MCF 10A (cell line): ENCODE measurements at regions not wholly inside any gene's neighbourhood (a gene's known extent, or its start where the extent isn't known, plus 50 kb on each side); places are given as distances from the start of the nearest gene placed in this dataset.

ENCODE experiments used
- BruUV-seq: library from RNA; stranded (reverse); fragments of 400-500 nt; replicated peaks from 2 replicates; lab custom pipeline; 2021; lab: Mats Ljungman, UMichigan
- CTCF ChIA-PET: fragments of 300-600 bp; sonication (Branson Sonifier 250); formaldehyde crosslinking; extraction: SDS; loops from one replicate; lab custom pipeline; 2021; ENCODE audit warnings: antibody characterized with exemption, inconsistent platforms; lab: Yijun Ruan, JAX
- POLR2A ChIA-PET: fragments of 300-600, 350-650 bp; sonication (Branson Sonifier 250); formaldehyde crosslinking; extraction: SDS; loops from one replicate; lab custom pipeline; 2020; ENCODE audit warnings: antibody characterized with exemption, inconsistent platforms; lab: Yijun Ruan, JAX
- DNase-seq: peaks from one replicate; pipeline ENCODE4 v3.0.0-alpha.2; 2018; ENCODE audit not compliant: unreplicated experiment
- H3K27ac Mint-ChIP-seq: one replicate; pipeline ENCODE4 v1.8.0; 2022; ENCODE audit warnings: mild to moderate bottlenecking, low read depth, mixed read lengths; ENCODE audit not compliant: unreplicated experiment
- H3K27me3 Mint-ChIP-seq: one replicate; pipeline ENCODE4 v1.8.0; 2022; ENCODE audit warnings: mixed read lengths; ENCODE audit not compliant: insufficient read depth, unreplicated experiment
- H3K36me3 Mint-ChIP-seq: one replicate; pipeline ENCODE4 v1.8.0; 2022; ENCODE audit warnings: mild to moderate bottlenecking, moderate library complexity, mixed read lengths; ENCODE audit not compliant: insufficient read depth, unreplicated experiment
- H3K4me1 Mint-ChIP-seq: one replicate; pipeline ENCODE4 v1.8.0; 2022; ENCODE audit warnings: mixed read lengths; ENCODE audit not compliant: insufficient read depth, unreplicated experiment
- H3K4me3 Mint-ChIP-seq: one replicate; pipeline ENCODE4 v1.8.0; 2022; ENCODE audit warnings: mild to moderate bottlenecking, moderate library complexity, mixed read lengths; ENCODE audit not compliant: unreplicated experiment
- H3K9me3 Mint-ChIP-seq: one replicate; pipeline ENCODE4 v1.8.0; 2022; ENCODE audit warnings: mixed read lengths; ENCODE audit not compliant: unreplicated experiment
- intact Hi-C: fragments of 100-400 bp; cut with micrococcal nuclease; formaldehyde crosslinking; loops from 2 replicates; pipeline ENCODE4 v1.14.1; 2022
- TF ChIP-seq, protein P1 (sequence below): fragments of 200-600 bp; IDR thresholded peaks from one replicate; pipeline ENCODE4 v1.8.0; 2022; ENCODE audit warnings: antibody characterized with exemption, mild to moderate bottlenecking; ENCODE audit not compliant: unreplicated experiment

DNA sequence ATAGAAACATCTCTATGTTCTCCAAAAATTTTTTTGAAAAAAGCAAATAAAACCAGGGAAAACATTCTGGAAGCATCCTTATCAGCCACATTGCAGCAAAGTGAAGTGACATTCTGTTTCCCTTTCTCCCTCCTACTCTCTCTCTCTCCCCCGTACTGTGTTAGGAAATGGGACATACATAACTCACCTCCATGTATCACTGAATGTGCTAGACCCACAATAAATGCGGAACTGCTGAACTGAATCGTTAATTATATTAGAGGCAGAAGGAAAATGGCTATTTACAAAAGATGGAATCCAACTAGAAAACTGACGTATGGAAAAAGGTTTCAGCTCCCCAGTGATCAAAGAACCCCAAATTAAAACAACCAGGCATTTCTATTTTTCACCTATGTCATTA, 129.8 kb downstream of the MINAR1 start:
- no peaks in the 10 kb centered on the region for H3K36me3 Mint-ChIP-seq
- no peaks in the 10 kb centered on the region for H3K9me3 Mint-ChIP-seq

DNA sequence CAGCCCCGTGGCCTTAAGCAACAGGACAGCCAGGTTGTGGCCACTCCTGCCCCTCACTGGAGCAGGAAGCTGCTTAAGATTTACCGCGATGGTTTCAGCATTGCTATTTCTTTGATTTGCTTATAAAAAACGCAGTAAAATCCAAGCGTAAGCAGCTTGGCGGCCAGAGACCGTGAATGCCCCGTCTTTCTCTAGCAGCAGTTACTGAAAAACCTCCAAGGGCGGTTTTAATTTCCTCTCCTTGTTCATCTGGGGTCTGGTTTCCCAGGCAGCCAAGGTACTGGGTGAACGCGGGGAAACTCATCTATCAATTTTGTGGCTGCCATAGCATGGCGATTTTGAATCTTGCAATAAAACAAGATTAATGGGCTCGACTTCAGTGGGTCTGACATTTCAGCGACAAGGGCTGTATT, 130.3 kb downstream of the MINAR1 start:
- TF ChIP-seq, protein P1, sequence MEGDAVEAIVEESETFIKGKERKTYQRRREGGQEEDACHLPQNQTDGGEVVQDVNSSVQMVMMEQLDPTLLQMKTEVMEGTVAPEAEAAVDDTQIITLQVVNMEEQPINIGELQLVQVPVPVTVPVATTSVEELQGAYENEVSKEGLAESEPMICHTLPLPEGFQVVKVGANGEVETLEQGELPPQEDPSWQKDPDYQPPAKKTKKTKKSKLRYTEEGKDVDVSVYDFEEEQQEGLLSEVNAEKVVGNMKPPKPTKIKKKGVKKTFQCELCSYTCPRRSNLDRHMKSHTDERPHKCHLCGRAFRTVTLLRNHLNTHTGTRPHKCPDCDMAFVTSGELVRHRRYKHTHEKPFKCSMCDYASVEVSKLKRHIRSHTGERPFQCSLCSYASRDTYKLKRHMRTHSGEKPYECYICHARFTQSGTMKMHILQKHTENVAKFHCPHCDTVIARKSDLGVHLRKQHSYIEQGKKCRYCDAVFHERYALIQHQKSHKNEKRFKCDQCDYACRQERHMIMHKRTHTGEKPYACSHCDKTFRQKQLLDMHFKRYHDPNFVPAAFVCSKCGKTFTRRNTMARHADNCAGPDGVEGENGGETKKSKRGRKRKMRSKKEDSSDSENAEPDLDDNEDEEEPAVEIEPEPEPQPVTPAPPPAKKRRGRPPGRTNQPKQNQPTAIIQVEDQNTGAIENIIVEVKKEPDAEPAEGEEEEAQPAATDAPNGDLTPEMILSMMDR = no peak
- Mint-ChIP-seq H3K27ac (no peak overlapping the region), H3K4me3 (no peak overlapping the region), H3K36me3 (no peaks in the 10 kb centered on the region), H3K27me3 (peaks cover 39% of the 10 kb centered on the region), H3K4me1 (no peaks in the 10 kb centered on the region), H3K9me3 (no peaks in the 10 kb centered on the region)
- intact Hi-C loops = no loop called here
- POLR2A ChIA-PET = no interaction called here
- BruUV-seq = no TSS peak
- CTCF ChIA-PET = no interaction called here
- DNase-seq = no peak

More for the DNA sequence above, 129.8 kb downstream of the MINAR1 start:
- TF ChIP-seq, protein P1 = no peak
- Mint-ChIP-seq H3K4me1 (no peaks in the 10 kb centered on the region), H3K4me3 (no peak overlapping the region), H3K27me3 (peaks cover 39% of the 10 kb centered on the region), H3K27ac (no peak overlapping the region)
- POLR2A ChIA-PET = no interaction called here
- intact Hi-C loops = no loop called here
- DNase-seq = no peak
- CTCF ChIA-PET = no interaction called here
- no TSS peak for BruUV-seq

DNA sequence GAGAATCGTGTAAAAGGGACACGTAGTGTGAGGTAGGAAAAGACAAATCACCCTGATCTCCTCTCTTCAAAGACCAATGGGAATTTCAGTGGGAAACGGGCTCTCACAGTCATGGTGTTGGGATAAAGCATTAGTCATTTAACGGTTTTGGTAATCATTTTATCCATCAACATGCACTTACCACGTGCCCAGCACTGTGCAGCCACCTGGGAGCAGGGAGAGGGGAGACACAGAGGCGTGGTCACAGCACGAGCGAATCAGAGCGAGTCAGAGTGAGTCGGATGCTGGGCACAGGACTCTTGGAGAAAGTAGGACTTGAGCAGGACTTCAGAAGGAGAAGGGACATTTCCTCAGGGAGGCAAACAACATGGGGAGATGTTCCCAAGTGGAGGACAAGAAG, 130.8 kb downstream of the MINAR1 start:
- intact Hi-C loops = no loop called here
- no TSS peak for BruUV-seq
- TF ChIP-seq, protein P1 = no peak
- no peaks in the 10 kb centered on the region for H3K4me1 Mint-ChIP-seq
- no peak overlapping the region for H3K27ac Mint-ChIP-seq
- ChIA-PET CTCF (no interaction called here), POLR2A (no interaction called here)
- H3K36me3 Mint-ChIP-seq = no peaks in the 10 kb centered on the region
- H3K4me3 Mint-ChIP-seq = no peak overlapping the region
- H3K27me3 Mint-ChIP-seq = peaks cover 39% of the 10 kb centered on the region
- no peak for DNase-seq
- H3K9me3 Mint-ChIP-seq = no peaks in the 10 kb centered on the region

DNA sequence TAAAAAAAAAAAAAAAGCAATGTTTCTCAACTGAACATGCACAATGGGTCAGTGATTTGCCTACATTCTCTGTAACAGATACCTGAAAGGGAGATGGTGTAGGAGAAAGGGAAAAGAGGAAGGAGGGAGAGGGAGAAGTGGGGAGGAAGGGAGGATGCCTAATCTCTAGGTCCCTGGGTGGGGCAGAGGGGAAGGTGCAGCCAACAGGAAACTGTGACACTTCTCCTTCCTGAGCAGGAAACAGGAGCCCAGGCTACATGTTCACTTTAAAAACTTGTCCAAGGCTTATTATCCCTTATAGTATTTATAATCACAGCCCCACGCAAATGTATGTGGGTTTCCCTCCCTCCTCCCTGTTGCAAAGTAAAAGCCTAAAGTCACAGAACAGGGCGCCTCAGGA, 137.9 kb downstream of the MINAR1 start:
- no peaks in the 10 kb centered on the region for H3K36me3 Mint-ChIP-seq
- H3K9me3 Mint-ChIP-seq = no peaks in the 10 kb centered on the region
- BruUV-seq = no TSS peak
- H3K4me1 Mint-ChIP-seq = no peaks in the 10 kb centered on the region
- H3K27me3 Mint-ChIP-seq = no peaks in the 10 kb centered on the region
- TF ChIP-seq, protein P1 = no peak
- intact Hi-C loops = no loop called here
- ChIA-PET POLR2A (no interaction called here), CTCF (no interaction called here)
- no peak overlapping the region for H3K27ac Mint-ChIP-seq
- no peak overlapping the region for H3K4me3 Mint-ChIP-seq
- DNase-seq = no peak
